GM12878 (cell line): ENCODE measurements at regions not wholly inside any gene's neighbourhood (a gene's known extent, or its start where the extent isn't known, plus 50 kb on each side); places are given as distances from the start of the nearest gene placed in this dataset.
A peak's percentile ranks its signal among the peaks of the same experiment; 100 is the strongest.

Source experiments
- ATAC-seq: fragments of 200-7000 bp; cut with Tn5 transposase; 3 replicates; pipeline ENCODE4 v1.9.1; 2020; ENCODE audit warnings: mild to moderate bottlenecking, moderate library complexity
- BruUV-seq: library from RNA; stranded (reverse); fragments of 400-500 nt; replicated peaks from 2 replicates; lab custom pipeline; 2021; lab: Mats Ljungman, UMichigan
- CTCF ChIA-PET: fragments of 300-600 bp; sonication (Branson Sonifier 250); formaldehyde crosslinking; extraction: SDS; loops from one replicate; lab custom pipeline; 2021; ENCODE audit warnings: inconsistent platforms; lab: Yijun Ruan, JAX
- POLR2A ChIA-PET: fragments of 350-600 bp; formaldehyde crosslinking; extraction: SDS; loops from one replicate; lab custom pipeline; 2021; ENCODE audit warnings: inconsistent platforms; lab: Charles Lee
- RAD21 ChIA-PET: fragments of 300-600 bp; sonication (Branson Sonifier 250); formaldehyde crosslinking; loops from one replicate; lab custom pipeline; 2023; ENCODE audit warnings: antibody characterized with exemption; ENCODE audit not compliant: unreplicated experiment; lab: Charles Lee
- SMC1A ChIA-PET: fragments of 300-600 bp; sonication (Branson Sonifier 250); formaldehyde crosslinking; loops from one replicate; lab custom pipeline; 2023; ENCODE audit not compliant: unreplicated experiment, uncharacterized antibody; lab: Charles Lee
- DNase-seq: peaks from one replicate; pipeline ENCODE4 v3.0.0-alpha.2; 2011; ENCODE audit warnings: low read depth, low spot score
- FAIRE-seq: peaks from 3 replicates; lab custom pipeline; 2011; peaks lifted over from hg19 to GRCh38; lab: Jason Lieb, UNC
- H2AFZ ChIP-seq: 2 replicates; pipeline ENCODE4 v1.6.0; 2011; ENCODE audit warnings: low read depth, low read length, control low read depth; ENCODE audit not compliant: control insufficient read depth
- H3K27ac ChIP-seq: 2 replicates; pipeline ENCODE4 v1.5.1; 2011; ENCODE audit warnings: control low read depth; ENCODE audit not compliant: control insufficient read depth, insufficient read depth
- H3K27me3 ChIP-seq, 2 experiments: replicated peaks in 1 of 2; 2 replicates each; pipeline versions ENCODE4 v1.6.0 to v1.6.1; 2011; ENCODE audit warnings: low read length in 1 of 2; ENCODE audit not compliant: control insufficient read depth in 2 of 2, insufficient read depth in 2 of 2
- H3K36me3 ChIP-seq, 2 experiments: 2 replicates each; pipeline ENCODE4 v1.5.1; 2011; ENCODE audit warnings: low read length in 1 of 2; ENCODE audit not compliant: control insufficient read depth in 2 of 2, insufficient read depth in 2 of 2
- H3K4me1 ChIP-seq: 2 replicates; pipeline ENCODE4 v1.6.1; 2011; ENCODE audit warnings: mild to moderate bottlenecking, low read length, moderate library complexity, mixed read lengths; ENCODE audit not compliant: control insufficient read depth, insufficient read depth
- H3K4me2 ChIP-seq: 2 replicates; pipeline ENCODE4 v1.6.0; 2011; ENCODE audit warnings: control low read depth; ENCODE audit not compliant: control insufficient read depth, insufficient read depth
- H3K4me3 ChIP-seq: fragments of 200-600 bp; sonication (generic); 2 replicates; pipeline ENCODE4 v1.5.1; 2016
- H3K79me2 ChIP-seq: 2 replicates; pipeline ENCODE4 v1.6.0; 2011; ENCODE audit warnings: low read length; ENCODE audit not compliant: control insufficient read depth, insufficient read depth
- H3K9ac ChIP-seq: 2 replicates; pipeline ENCODE4 v1.8.0; 2011; ENCODE audit warnings: low read length, control low read depth, mixed read lengths; ENCODE audit not compliant: control insufficient read depth, insufficient read depth
- H3K9me3 ChIP-seq: replicated peaks from 3 replicates; pipeline ENCODE4 v1.5.1; 2011; ENCODE audit warnings: mild to moderate bottlenecking, low read length; ENCODE audit not compliant: control insufficient read depth, insufficient read depth
- H4K20me1 ChIP-seq: 2 replicates; pipeline ENCODE4 v1.6.0; 2011; ENCODE audit not compliant: control insufficient read depth, insufficient read depth
- CREM ChIP-seq: IDR thresholded peaks from 2 replicates; pipeline ENCODE4 v1.6.1; 2014; ENCODE audit warnings: antibody characterized with exemption, low read depth
- WGBS: methylation state at CpG from one replicate; pipeline ENCODE4 v1.1.6; 2016; ENCODE audit warnings: low lambda C conversion rate; ENCODE audit not compliant: insufficient replicate concordance, insufficient coverage; ENCODE audit errors: missing lambda C conversion rate; 5-methylcytosine and 5-hydroxymethylcytosine counted together
- in situ Hi-C: fragments of 300-500 bp; cut with MboI; formaldehyde crosslinking; loops from 9 replicates; pipeline ENCODE4 v1.14.3; 2018; ENCODE audit warnings: mixed read lengths
- intact Hi-C: fragments of 100-400 bp; cut with micrococcal nuclease; formaldehyde crosslinking; loops from one replicate; pipeline ENCODE4 v1.14.2; 2022; ENCODE audit not compliant: unreplicated experiment

DNA sequence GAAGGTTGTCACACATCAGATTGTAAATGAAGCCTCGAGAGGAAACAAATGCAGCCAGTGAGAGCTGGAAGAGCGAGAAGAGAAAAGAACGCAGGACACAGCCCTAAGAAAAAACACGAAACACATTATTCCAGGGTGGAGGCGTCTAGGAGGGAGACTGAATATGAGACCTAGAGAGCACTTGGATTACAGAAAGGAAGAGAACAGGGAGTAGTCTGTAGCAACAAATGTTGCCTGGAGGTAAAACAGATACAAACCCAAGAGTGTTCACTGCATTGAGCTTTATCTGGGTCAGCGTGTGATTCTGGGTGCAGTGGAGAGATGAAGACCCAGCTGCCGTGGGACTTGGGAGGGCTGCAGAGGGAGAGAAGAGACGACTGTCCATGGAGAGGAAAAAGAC lies 50.1 kb upstream of the SETD7 start:
- 0 out of 2 replicates have a peak overlapping the region, but pooled peaks have one; percentile 2 for H3K4me3 ChIP-seq
- H2AFZ ChIP-seq = 0 out of 2 replicates have a peak overlapping the region, but pooled peaks have one; percentile 67
- ChIA-PET CTCF (interaction anchor here (1.2 to 5.3 kb wide), 3 partner anchors 14 to 50 kb away, joined by 3 to 57 read pairs (median 4); no protein-coding TSS in a partner anchor), RAD21 (interaction anchor here (1.1 kb wide), 1 partner anchor 88 kb away, joined by 3 read pairs; no protein-coding TSS in a partner anchor), SMC1A (no interaction called here), POLR2A (no interaction called here)
- H3K27ac ChIP-seq = no peak overlapping the region
- no peaks in the 10 kb centered on the region for H3K4me1 ChIP-seq
- peaks cover 0 to 2% of the 10 kb centered on the region in 2 experiments; a peak in 1 of 4 replicates for H3K27me3 ChIP-seq
- H4K20me1 ChIP-seq = no peaks in the 10 kb centered on the region
- 55% methylated on average over 8 of the region's 8 CpGs for WGBS
- H3K9me3 ChIP-seq = no peaks in the 10 kb centered on the region
- no peak overlapping the region for H3K4me2 ChIP-seq
- DNase-seq = no peak
- intact Hi-C loops = no loop called here
- FAIRE-seq = no peak
- H3K36me3 ChIP-seq = no peaks in the 10 kb centered on the region
- no peak overlapping the region for H3K9ac ChIP-seq
- no peak for ATAC-seq
- BruUV-seq = no TSS peak
- H3K79me2 ChIP-seq = no peaks in the 10 kb centered on the region
- TF ChIP-seq CREM = no peak
- TF ChIP-seq, all 136 proteins: peak for 0
- in situ Hi-C loops = no loop called here
